A673 (cell line): ENCODE measurements at regions not wholly inside any gene's neighbourhood (a gene's known extent, or its start where the extent isn't known, plus 50 kb on each side); places are given as distances from the start of the nearest gene placed in this dataset.

Source experiments
- CTCF ChIP-seq: fragments of 300-800, 200-600 bp; sonication (generic); conservative IDR thresholded peaks from 2 replicates; pipeline ENCODE4 v1.5.1; 2017; ENCODE audit warnings: low read depth, mild to moderate bottlenecking, antibody characterized with exemption, low read length, moderate library complexity, mixed read lengths
- EZH2 ChIP-seq: fragments of 200-600 bp; sonication (generic); IDR thresholded peaks from 2 replicates; pipeline ENCODE4 v1.6.1; 2017; ENCODE audit warnings: borderline replicate concordance, low read depth, mild to moderate bottlenecking, mixed read lengths, antibody characterized with exemption, low read length; ENCODE audit not compliant: poor library complexity, severe bottlenecking

GRCh38 chr6:154891901-154892300 is 103.2 kb upstream of the TIAM2 start:
- TF ChIP-seq CTCF (no peak), EZH2 (no peak)
